Astrocyte of the spinal cord (primary cell): ENCODE measurements at regions not wholly inside any gene's neighbourhood (a gene's known extent, or its start where the extent isn't known, plus 50 kb on each side); places are given as distances from the start of the nearest gene placed in this dataset.

Source experiments
- DNase-seq: peaks from one replicate; pipeline ENCODE4 v3.0.0; 2011; ENCODE audit warnings: low read depth, low spot score
- H3K4me3 ChIP-seq: 2 replicates; pipeline ENCODE4 v1.5.1; 2011; ENCODE audit warnings: low read depth, mild to moderate bottlenecking, low read length, moderate library complexity
- in situ Hi-C: cut with HindIII; loops from 2 replicates; pipeline ENCODE4 v1.10.0; 2017; ENCODE audit warnings: low sequenced_read_pairs
- TF ChIP-seq, protein P1 (sequence below): IDR thresholded peaks from 2 replicates; pipeline ENCODE4 v1.5.1; 2012; ENCODE audit warnings: low read depth, mild to moderate bottlenecking, low read length, inconsistent platforms

DNA sequence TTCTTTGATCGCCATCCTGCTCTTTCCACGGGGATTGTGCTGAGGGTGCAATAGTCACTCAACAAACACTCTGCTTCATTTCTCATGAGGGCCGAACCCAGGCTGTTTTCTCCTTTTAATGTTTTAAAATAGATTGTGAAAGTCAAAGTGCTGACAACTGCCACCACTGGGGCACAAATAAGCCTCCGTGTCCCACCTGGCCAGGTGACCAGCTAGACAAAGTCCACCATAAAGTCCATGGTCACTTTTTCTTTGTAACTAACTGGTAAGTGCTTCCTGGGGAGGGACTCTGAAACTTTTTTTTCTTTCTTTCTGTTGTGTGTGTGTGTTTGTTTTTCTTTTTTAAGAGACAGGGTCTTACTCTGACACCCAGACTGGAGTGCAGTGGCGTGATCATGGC is 219.8 kb downstream of the LY86 start:
- in situ Hi-C loops = no loop called here

DNA sequence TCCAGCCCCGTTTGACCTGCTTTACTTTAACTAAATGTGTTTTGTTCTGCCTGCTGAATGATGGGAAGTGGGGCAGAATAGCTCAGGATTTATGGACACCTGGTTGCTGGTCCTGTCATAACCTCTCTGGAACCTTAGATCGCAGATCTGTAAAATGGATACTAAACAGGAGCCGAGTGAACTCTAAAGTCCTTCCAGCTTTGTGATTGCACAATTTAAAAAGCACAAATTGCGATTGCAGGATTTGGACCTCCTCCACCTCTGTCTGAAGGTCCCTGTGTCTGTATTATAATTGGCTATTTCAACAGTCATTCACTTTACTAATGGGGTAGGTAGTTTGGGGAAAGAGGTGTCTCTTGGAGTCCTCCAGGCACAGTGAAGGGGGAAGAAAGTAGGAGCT is 220.4 kb downstream of the LY86 start:
- TF ChIP-seq, protein P1, sequence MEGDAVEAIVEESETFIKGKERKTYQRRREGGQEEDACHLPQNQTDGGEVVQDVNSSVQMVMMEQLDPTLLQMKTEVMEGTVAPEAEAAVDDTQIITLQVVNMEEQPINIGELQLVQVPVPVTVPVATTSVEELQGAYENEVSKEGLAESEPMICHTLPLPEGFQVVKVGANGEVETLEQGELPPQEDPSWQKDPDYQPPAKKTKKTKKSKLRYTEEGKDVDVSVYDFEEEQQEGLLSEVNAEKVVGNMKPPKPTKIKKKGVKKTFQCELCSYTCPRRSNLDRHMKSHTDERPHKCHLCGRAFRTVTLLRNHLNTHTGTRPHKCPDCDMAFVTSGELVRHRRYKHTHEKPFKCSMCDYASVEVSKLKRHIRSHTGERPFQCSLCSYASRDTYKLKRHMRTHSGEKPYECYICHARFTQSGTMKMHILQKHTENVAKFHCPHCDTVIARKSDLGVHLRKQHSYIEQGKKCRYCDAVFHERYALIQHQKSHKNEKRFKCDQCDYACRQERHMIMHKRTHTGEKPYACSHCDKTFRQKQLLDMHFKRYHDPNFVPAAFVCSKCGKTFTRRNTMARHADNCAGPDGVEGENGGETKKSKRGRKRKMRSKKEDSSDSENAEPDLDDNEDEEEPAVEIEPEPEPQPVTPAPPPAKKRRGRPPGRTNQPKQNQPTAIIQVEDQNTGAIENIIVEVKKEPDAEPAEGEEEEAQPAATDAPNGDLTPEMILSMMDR = no peak
- no peak for DNase-seq
- in situ Hi-C loops = no loop called here
- H3K4me3 ChIP-seq = no peak overlapping the region

More for the DNA sequence above, 219.8 kb downstream of the LY86 start:
- TF ChIP-seq, protein P1 = no peak
- no peak overlapping the region for H3K4me3 ChIP-seq
- DNase-seq = no peak

DNA sequence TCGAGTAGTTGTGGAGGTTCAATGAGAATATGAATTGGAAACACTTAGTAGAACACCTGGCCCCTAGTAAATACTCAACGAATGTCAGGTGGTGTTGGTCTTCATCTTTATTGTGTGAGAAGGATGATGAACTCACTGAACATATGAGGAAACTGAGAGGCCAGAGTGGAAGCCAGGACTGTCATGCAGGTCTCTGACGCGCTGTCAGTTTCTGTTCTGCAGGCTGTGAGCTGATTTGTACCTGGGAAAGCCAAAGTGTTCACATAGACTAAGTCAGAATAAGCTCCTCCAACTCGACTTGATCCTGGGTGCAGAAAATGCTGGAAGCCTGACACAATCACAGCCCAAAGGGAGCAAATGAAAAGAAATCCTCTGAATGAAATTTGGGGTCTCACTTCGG is 222.2 kb downstream of the LY86 start:
- in situ Hi-C loops = no loop called here
- TF ChIP-seq, protein P1 = no peak
- peak overlapping the region; percentile 39 for H3K4me3 ChIP-seq
- DNase-seq = no peak

DNA sequence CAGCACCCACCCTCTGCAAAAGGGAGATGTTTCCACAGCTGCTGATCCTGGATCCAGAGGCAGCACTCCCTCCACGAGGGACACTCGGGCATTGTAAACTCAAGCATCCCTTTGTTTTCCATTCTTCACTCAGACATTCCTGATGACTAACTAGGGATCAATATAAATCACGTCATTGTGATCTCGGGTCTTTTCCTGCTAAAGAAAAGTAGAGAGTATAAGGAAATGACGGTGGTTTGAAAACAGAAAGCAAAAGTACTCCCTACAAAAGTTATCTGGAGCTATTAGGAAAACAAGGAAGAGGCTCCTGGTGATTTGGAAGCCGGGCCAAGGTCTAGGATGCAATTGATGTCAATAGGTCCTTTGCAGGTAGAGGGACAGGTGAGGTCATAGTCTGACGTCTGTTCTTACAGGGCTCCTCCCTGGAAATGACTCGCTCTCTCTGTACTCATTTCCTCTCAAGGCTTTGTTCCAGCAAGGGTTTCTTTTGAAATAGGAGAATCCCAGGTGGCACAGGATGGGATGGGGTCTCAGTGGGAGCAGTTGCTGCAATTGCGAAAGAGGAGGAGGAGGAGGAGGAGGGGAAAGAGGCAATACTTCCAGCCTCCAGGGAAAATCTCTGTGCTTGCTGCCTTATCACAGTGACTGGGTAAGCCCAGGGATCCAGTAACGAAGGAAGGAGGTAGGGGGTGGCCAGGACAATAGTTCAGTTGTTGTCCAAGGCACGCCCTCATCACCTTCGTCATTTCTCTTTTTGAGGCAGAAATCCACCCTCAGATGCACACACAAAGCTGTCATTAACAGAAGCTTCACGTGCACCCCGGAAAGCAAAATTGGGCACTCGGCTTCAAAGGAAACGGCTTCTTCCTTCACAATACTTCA is 222.8 kb downstream of the LY86 start:
- TF ChIP-seq, protein P1 = no peak
- in situ Hi-C loops = no loop called here
- H3K4me3 ChIP-seq = peak overlapping the region; percentile 39
- DNase-seq = peak; percentile 69

DNA sequence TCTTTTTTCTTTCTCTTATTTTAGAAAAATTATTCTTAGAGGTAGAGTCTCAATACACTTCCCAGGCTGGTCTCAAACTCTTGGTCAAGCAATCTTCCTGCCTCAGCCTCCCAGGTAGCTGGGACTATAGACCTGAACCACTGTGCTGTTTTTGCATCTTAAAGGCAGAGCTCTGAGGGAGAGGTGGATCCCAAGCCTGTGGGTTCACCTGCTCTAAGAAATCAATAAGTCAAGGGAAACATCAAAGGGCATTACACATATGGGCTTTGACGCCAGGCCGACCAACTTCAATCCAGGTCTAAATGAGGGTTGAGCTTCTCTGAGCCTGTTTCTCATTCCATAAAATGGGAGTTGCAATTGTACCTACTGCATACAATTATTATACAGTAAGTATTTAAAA is 223.9 kb downstream of the LY86 start:
- in situ Hi-C loops = no loop called here
- no peak for DNase-seq
- H3K4me3 ChIP-seq = no peak overlapping the region

DNA sequence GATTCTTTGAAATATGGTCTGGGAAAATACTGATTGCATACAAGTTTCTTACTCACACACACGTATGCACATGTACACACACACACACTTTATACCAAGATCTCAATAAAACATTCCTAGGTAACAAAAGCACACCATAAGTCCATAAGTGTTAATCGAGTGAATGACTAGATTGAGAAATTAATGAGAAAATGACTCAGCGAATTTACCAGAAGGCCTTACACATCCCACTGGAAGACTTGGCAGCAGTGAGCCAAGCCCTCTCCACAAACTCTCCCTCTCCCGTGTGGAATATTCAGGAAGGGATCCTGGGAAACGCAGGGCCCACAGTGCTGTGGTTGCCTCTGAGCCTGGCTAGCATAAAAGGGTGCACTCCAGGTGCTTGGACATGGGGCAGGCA is 227.2 kb downstream of the LY86 start:
- TF ChIP-seq, protein P1 = no peak
- DNase-seq = no peak
- no peak overlapping the region for H3K4me3 ChIP-seq
- in situ Hi-C loops = no loop called here

More for the DNA sequence above, 223.9 kb downstream of the LY86 start:
- TF ChIP-seq, protein P1 = no peak
